ENCODE measurements at regions not wholly inside any gene's neighbourhood (a gene's known extent, or its start where the extent isn't known, plus 50 kb on each side); places are given as distances from the start of the nearest gene placed in this dataset.

GRCh38 chr20:11761497-11761896 lies 156.2 kb upstream of the BTBD3 start:
- no peaks in the 10 kb centered on the region for H4K20me1 ChIP-seq (ENCODE audit: insufficient read depth)
- H3K27ac ChIP-seq (ENCODE audit: low read length), result no peak overlapping the region
- TF ChIP-seq, protein P1, sequence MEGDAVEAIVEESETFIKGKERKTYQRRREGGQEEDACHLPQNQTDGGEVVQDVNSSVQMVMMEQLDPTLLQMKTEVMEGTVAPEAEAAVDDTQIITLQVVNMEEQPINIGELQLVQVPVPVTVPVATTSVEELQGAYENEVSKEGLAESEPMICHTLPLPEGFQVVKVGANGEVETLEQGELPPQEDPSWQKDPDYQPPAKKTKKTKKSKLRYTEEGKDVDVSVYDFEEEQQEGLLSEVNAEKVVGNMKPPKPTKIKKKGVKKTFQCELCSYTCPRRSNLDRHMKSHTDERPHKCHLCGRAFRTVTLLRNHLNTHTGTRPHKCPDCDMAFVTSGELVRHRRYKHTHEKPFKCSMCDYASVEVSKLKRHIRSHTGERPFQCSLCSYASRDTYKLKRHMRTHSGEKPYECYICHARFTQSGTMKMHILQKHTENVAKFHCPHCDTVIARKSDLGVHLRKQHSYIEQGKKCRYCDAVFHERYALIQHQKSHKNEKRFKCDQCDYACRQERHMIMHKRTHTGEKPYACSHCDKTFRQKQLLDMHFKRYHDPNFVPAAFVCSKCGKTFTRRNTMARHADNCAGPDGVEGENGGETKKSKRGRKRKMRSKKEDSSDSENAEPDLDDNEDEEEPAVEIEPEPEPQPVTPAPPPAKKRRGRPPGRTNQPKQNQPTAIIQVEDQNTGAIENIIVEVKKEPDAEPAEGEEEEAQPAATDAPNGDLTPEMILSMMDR (IDR thresholded peaks at IDR 0.05; ENCODE audit: poor library complexity, severe bottlenecking), result no peak
- TF ChIP-seq, protein P2, sequence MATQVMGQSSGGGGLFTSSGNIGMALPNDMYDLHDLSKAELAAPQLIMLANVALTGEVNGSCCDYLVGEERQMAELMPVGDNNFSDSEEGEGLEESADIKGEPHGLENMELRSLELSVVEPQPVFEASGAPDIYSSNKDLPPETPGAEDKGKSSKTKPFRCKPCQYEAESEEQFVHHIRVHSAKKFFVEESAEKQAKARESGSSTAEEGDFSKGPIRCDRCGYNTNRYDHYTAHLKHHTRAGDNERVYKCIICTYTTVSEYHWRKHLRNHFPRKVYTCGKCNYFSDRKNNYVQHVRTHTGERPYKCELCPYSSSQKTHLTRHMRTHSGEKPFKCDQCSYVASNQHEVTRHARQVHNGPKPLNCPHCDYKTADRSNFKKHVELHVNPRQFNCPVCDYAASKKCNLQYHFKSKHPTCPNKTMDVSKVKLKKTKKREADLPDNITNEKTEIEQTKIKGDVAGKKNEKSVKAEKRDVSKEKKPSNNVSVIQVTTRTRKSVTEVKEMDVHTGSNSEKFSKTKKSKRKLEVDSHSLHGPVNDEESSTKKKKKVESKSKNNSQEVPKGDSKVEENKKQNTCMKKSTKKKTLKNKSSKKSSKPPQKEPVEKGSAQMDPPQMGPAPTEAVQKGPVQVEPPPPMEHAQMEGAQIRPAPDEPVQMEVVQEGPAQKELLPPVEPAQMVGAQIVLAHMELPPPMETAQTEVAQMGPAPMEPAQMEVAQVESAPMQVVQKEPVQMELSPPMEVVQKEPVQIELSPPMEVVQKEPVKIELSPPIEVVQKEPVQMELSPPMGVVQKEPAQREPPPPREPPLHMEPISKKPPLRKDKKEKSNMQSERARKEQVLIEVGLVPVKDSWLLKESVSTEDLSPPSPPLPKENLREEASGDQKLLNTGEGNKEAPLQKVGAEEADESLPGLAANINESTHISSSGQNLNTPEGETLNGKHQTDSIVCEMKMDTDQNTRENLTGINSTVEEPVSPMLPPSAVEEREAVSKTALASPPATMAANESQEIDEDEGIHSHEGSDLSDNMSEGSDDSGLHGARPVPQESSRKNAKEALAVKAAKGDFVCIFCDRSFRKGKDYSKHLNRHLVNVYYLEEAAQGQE (IDR thresholded peaks at IDR 0.05; ENCODE audit: borderline replicate concordance), result no peak
- TF ChIP-seq TAF1 (IDR thresholded peaks at IDR 0.05; ENCODE audit: low read depth) (no peak), EP300 (conservative IDR thresholded peaks at IDR 0.05; ENCODE audit: poor library complexity, severe bottlenecking) (no peak), RAD21 (conservative IDR thresholded peaks at IDR 0.05) (no peak), POLR2AphosphoS5 (IDR thresholded peaks at IDR 0.05) (no peak), EZH2 (IDR thresholded peaks at IDR 0.05; ENCODE audit: borderline replicate concordance, insufficient read depth, low read length, poor library complexity, severe bottlenecking) (no peak), SMC3 (conservative IDR thresholded peaks at IDR 0.05; ENCODE audit: poor library complexity) (no peak), MXI1 (conservative IDR thresholded peaks at IDR 0.05; ENCODE audit: poor library complexity, severe bottlenecking) (no peak)
- H3K9me3 ChIP-seq (ENCODE audit: low read length), result no peaks in the 10 kb centered on the region
- no peaks in the 10 kb centered on the region for H3K9me2 ChIP-seq (ENCODE audit: insufficient read depth, low read length)
- no peaks in the 10 kb centered on the region for H3K36me3 ChIP-seq (ENCODE audit: insufficient read depth, low read length)
- H3K27me3 ChIP-seq (ENCODE audit: insufficient read depth, low read depth, low read length), result no peaks in the 10 kb centered on the region
- no peaks in the 10 kb centered on the region for H3K79me2 ChIP-seq (replicated peaks; ENCODE audit: insufficient read depth, low read length)
- H3K4me3 ChIP-seq (ENCODE audit: low read length), result no peak overlapping the region
- no peak overlapping the region for H2AFZ ChIP-seq (ENCODE audit: low read depth, low read length)
- H3K9ac ChIP-seq (ENCODE audit: low read length), result no peak overlapping the region
- no peak overlapping the region for H3K4me2 ChIP-seq (ENCODE audit: low read length)
- H3F3A ChIP-seq (ENCODE audit: insufficient read depth, low read length, poor library complexity, severe bottlenecking), result no peaks in the 10 kb centered on the region

DNA sequence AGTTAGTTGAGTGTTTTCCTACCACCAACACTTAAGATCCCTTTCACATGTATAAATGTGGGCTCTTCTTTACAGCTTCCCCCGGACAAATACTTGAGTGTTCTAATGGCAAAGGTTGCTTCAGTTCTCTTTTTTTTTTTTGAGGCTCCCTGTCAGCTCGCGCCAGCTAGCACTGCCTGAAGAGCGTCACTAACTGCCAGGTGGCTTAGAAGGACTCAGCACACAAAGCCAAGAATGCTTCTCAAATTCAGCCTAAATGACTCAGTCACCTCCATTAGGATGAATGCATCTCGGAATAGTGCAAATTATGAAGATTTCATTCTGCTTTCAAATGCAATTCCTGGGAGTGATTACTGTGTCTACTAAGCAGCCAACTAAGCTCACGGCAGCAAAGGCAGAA lies 150.7 kb upstream of the BTBD3 start:
- peak overlapping the region; percentile 15 for H3K27ac ChIP-seq (ENCODE audit: low read length)
- peak overlapping the region; percentile 37 for H3K4me2 ChIP-seq (ENCODE audit: low read length)
- no peak overlapping the region for H2AFZ ChIP-seq (ENCODE audit: low read depth, low read length)

More for the DNA sequence above, 150.7 kb upstream of the BTBD3 start:
- H3K9me2 ChIP-seq (ENCODE audit: insufficient read depth, low read length), result no peaks in the 10 kb centered on the region
- no peaks in the 10 kb centered on the region for H3K36me3 ChIP-seq (ENCODE audit: insufficient read depth, low read length)
- no peaks in the 10 kb centered on the region for H3K79me2 ChIP-seq (replicated peaks; ENCODE audit: insufficient read depth, low read length)
- TF ChIP-seq, protein P2 (IDR thresholded peaks at IDR 0.05; ENCODE audit: borderline replicate concordance), result peak; percentile 41
- TF ChIP-seq, protein P1 (IDR thresholded peaks at IDR 0.05; ENCODE audit: poor library complexity, severe bottlenecking), result no peak
- no peak for TF ChIP-seq RAD21 (conservative IDR thresholded peaks at IDR 0.05)
- TF ChIP-seq SMC3 (conservative IDR thresholded peaks at IDR 0.05; ENCODE audit: poor library complexity), result no peak
- peak; percentile 13 for TF ChIP-seq EP300 (conservative IDR thresholded peaks at IDR 0.05; ENCODE audit: poor library complexity, severe bottlenecking)
- no peak for TF ChIP-seq TAF1 (IDR thresholded peaks at IDR 0.05; ENCODE audit: low read depth)
- no peak for TF ChIP-seq MXI1 (conservative IDR thresholded peaks at IDR 0.05; ENCODE audit: poor library complexity, severe bottlenecking)
- no peak for TF ChIP-seq EZH2 (IDR thresholded peaks at IDR 0.05; ENCODE audit: borderline replicate concordance, insufficient read depth, low read length, poor library complexity, severe bottlenecking)
- TF ChIP-seq POLR2AphosphoS5 (IDR thresholded peaks at IDR 0.05), result peak; percentile 8
- H3K4me3 ChIP-seq (ENCODE audit: low read length), result peak overlapping the region; percentile 17
- H4K20me1 ChIP-seq (ENCODE audit: insufficient read depth), result no peaks in the 10 kb centered on the region
- H3F3A ChIP-seq (ENCODE audit: insufficient read depth, low read length, poor library complexity, severe bottlenecking), result no peaks in the 10 kb centered on the region
- H3K27me3 ChIP-seq (ENCODE audit: insufficient read depth, low read depth, low read length), result no peaks in the 10 kb centered on the region
- no peak overlapping the region for H3K9ac ChIP-seq (ENCODE audit: low read length)
- no peaks in the 10 kb centered on the region for H3K9me3 ChIP-seq (ENCODE audit: low read length)

Measured in neural cell (in vitro differentiated cells).